GM18909 (cell line): ENCODE measurements at regions not wholly inside any gene's neighbourhood (a gene's known extent, or its start where the extent isn't known, plus 50 kb on each side); places are given as distances from the start of the nearest gene placed in this dataset.

ENCODE experiments used
- ATAC-seq: cut with Tn5 transposase; IDR thresholded peaks from one replicate; pipeline ENCODE4 v1.9.1; 2021; ENCODE audit warnings: mild to moderate bottlenecking; ENCODE audit not compliant: unreplicated experiment, poor library complexity

- ATAC-seq, result no peak
Observed at GRCh38 chr2:153802671-153803070, 69.1 kb upstream of the GALNT13 start.

GRCh38 chr2:153808679-153809078, 63.0 kb upstream of the GALNT13 start:
- ATAC-seq, result no peak

- ATAC-seq, result no peak
Observed at GRCh38 chr2:153811516-153811915, 60.2 kb upstream of the GALNT13 start.

- no peak for ATAC-seq
Observed at GRCh38 chr2:153812632-153813031, 59.1 kb upstream of the GALNT13 start.

- ATAC-seq, result no peak
Observed at GRCh38 chr2:153818242-153818641, 53.5 kb upstream of the GALNT13 start.

GRCh38 chr2:153819074-153819473, 52.6 kb upstream of the GALNT13 start:
- no peak for ATAC-seq

- ATAC-seq, result no peak
Observed at GRCh38 chr2:153819501-153819900, 52.2 kb upstream of the GALNT13 start.
